ENCODE measurements at regions not wholly inside any gene's neighbourhood (a gene's known extent, or its start where the extent isn't known, plus 50 kb on each side); places are given as distances from the start of the nearest gene placed in this dataset.

GRCh38 chr2:71887196-71887595 lies 260.5 kb downstream of the CYP26B1 start:
- peaks cover 0 to 16% (median 0%) of the 10 kb centered on the region in 11 donors for H3K9me3 ChIP-seq
- intact Hi-C loops (cut with DNase I) = loop anchor here in 1 of 10 donors (10.0 kb wide), 1 partner anchor 172 kb away; no protein-coding TSS in a partner anchor
- H3K36me3 ChIP-seq = no peaks in the 10 kb centered on the region
- WGBS, 2 donors = 93 to 94% methylated on average over 4 of the region's 4 CpGs
- DNase-seq (no peak), ATAC-seq (no peak)
- peaks cover 0 to 21% (median 15%) of the 10 kb centered on the region in 9 donors for H3K4me1 ChIP-seq
- no peak overlapping the region for H3K4me3 ChIP-seq
- no peaks in the 10 kb centered on the region for H3K27me3 ChIP-seq
- TF ChIP-seq CTCF (IDR thresholded peaks at IDR 0.05) = no peak
- H3K27ac ChIP-seq = no peak overlapping the region

- no peak for TF ChIP-seq CTCF (IDR thresholded peaks at IDR 0.05)
- no peak for DNase-seq
- no peaks in the 10 kb centered on the region for H3K36me3 ChIP-seq
- peaks cover 0 to 16% (median 0%) of the 10 kb centered on the region in 11 donors for H3K9me3 ChIP-seq
- H3K27ac ChIP-seq = no peak overlapping the region
- WGBS, 2 donors = 80 to 92% methylated on average over 1 of the region's 1 CpG
- H3K27me3 ChIP-seq = no peaks in the 10 kb centered on the region
- peaks cover 0 to 30% (median 16%) of the 10 kb centered on the region in 9 donors for H3K4me1 ChIP-seq
- no peak overlapping the region for H3K4me3 ChIP-seq
- intact Hi-C loops (cut with DNase I) = loop anchor here in 1 of 10 donors (10.0 kb wide), 1 partner anchor 171 kb away; no protein-coding TSS in a partner anchor
- no peak for ATAC-seq
Measured at GRCh38 chr2:71886241-71886640, 261.4 kb downstream of the CYP26B1 start.

- intact Hi-C loops (cut with DNase I) = loop anchor here in 1 of 10 donors (10.0 kb wide), 1 partner anchor 170 kb away; no protein-coding TSS in a partner anchor
- DNase-seq = no peak
- no peak for ATAC-seq
Measured at GRCh38 chr2:71884303-71885042, 263.2 kb downstream of the CYP26B1 start.

More at GRCh38 chr2:71884303-71885042, 263.2 kb downstream of the CYP26B1 start:
- Histone ChIP-seq H3K36me3 (no peaks in the 10 kb centered on the region), H3K27ac (no peak overlapping the region), H3K9me3 (peaks cover 0 to 16% (median 0%) of the 10 kb centered on the region in 11 donors), H3K4me1 (peaks cover 0 to 40% (median 25%) of the 10 kb centered on the region in 9 donors), H3K27me3 (no peaks in the 10 kb centered on the region), H3K4me3 (no peak overlapping the region)
- 78 to 86% methylated on average over 7 of the region's 7 CpGs for WGBS, 2 donors
- no peak for TF ChIP-seq CTCF (IDR thresholded peaks at IDR 0.05)
